HPDE6-E6E7 (cell line): ENCODE measurements at regions not wholly inside any gene's neighbourhood (a gene's known extent, or its start where the extent isn't known, plus 50 kb on each side); places are given as distances from the start of the nearest gene placed in this dataset.
"Not testable (repeated sequence)": the region's sequence is repeated elsewhere in the genome, so short reads cannot be mapped to it uniquely, and the experiment has no call there.

Experiments
- DNase-seq: peaks from one replicate; pipeline ENCODE4 v3.0.0; 2011; ENCODE audit warnings: missing footprints; ENCODE audit errors: extremely low spot score

- not testable (repeated sequence) for DNase-seq
Measured at GRCh38 chr9:41367301-41367700, 178.2 kb upstream of the ZNG1F start.

GRCh38 chr9:41361790-41362189, 172.7 kb upstream of the ZNG1F start:
- DNase-seq, result not testable (repeated sequence)

GRCh38 chr9:41359116-41359515, 170.0 kb upstream of the ZNG1F start:
- DNase-seq, result not testable (repeated sequence)

- not testable (repeated sequence) for DNase-seq
Measured at GRCh38 chr9:41358682-41359081, 169.6 kb upstream of the ZNG1F start.

- not testable (repeated sequence) for DNase-seq
Measured at GRCh38 chr9:41357918-41358404, 168.8 kb upstream of the ZNG1F start.

GRCh38 chr9:41357350-41357748, 168.2 kb upstream of the ZNG1F start:
- not testable (repeated sequence) for DNase-seq

- DNase-seq, result not testable (repeated sequence)
Measured at GRCh38 chr9:41356588-41357349, 167.7 kb upstream of the ZNG1F start.

- DNase-seq, result not testable (repeated sequence)
Measured at GRCh38 chr9:41355712-41356450, 166.8 kb upstream of the ZNG1F start.

GRCh38 chr9:41354978-41355377, 165.9 kb upstream of the ZNG1F start:
- DNase-seq, result not testable (repeated sequence)

GRCh38 chr9:41354060-41354934, 165.2 kb upstream of the ZNG1F start:
- DNase-seq, result not testable (repeated sequence)

GRCh38 chr9:41353026-41353425, 163.9 kb upstream of the ZNG1F start:
- not testable (repeated sequence) for DNase-seq

- DNase-seq, result not testable (repeated sequence)
Measured at GRCh38 chr9:41352390-41352789, 163.3 kb upstream of the ZNG1F start.

- not testable (repeated sequence) for DNase-seq
Measured at GRCh38 chr9:41347893-41348292, 158.8 kb upstream of the ZNG1F start.

- not testable (repeated sequence) for DNase-seq
Measured at GRCh38 chr9:41332562-41332961, 143.4 kb upstream of the ZNG1F start.

- DNase-seq, result not testable (repeated sequence)
Measured at GRCh38 chr9:41321277-41321676, 132.2 kb upstream of the ZNG1F start.

- not testable (repeated sequence) for DNase-seq
Measured at GRCh38 chr9:41308953-41309352, 119.8 kb upstream of the ZNG1F start.

GRCh38 chr9:41285744-41286143, 96.6 kb upstream of the ZNG1F start:
- not testable (repeated sequence) for DNase-seq

- not testable (repeated sequence) for DNase-seq
Measured at GRCh38 chr9:41280299-41281238, 91.5 kb upstream of the ZNG1F start.

GRCh38 chr9:41279437-41279836, 90.3 kb upstream of the ZNG1F start:
- DNase-seq, result not testable (repeated sequence)

GRCh38 chr9:41279033-41279432, 89.9 kb upstream of the ZNG1F start:
- not testable (repeated sequence) for DNase-seq
